PFSK-1 (cell line): ENCODE measurements at regions not wholly inside any gene's neighbourhood (a gene's known extent, or its start where the extent isn't known, plus 50 kb on each side); places are given as distances from the start of the nearest gene placed in this dataset.

Source experiments
- FOXP2 ChIP-seq: optimal IDR thresholded peaks from 2 replicates; pipeline ENCODE3; 2011; ENCODE audit warnings: borderline replicate concordance, control low read depth, inconsistent platforms; ENCODE audit not compliant: insufficient read depth; ENCODE audit errors: extremely low read length, extremely low read depth
- POLR2AphosphoS5 ChIP-seq: IDR thresholded peaks from 2 replicates; pipeline ENCODE4 v1.6.1; 2012; ENCODE audit warnings: low read depth, mild to moderate bottlenecking, control low read depth, low read length, moderate library complexity
- REST ChIP-seq, 2 experiments: IDR thresholded peaks; 2 replicates each; pipeline versions ENCODE4 v1.6.1 to v1.8.0; 2011 to 2012; ENCODE audit warnings: low read depth in 2 of 2, low read length in 2 of 2, control low read depth in 1 of 2, inconsistent platforms in 1 of 2, mild to moderate bottlenecking in 1 of 2, moderate library complexity in 1 of 2; ENCODE audit not compliant: insufficient read depth in 1 of 2
- SIN3A ChIP-seq: IDR thresholded peaks from 2 replicates; pipeline ENCODE4 v1.6.1; 2012; ENCODE audit warnings: mild to moderate bottlenecking, low read length, moderate library complexity, borderline replicate concordance; ENCODE audit not compliant: insufficient read depth
- TAF1 ChIP-seq: IDR thresholded peaks from 2 replicates; pipeline ENCODE4 v1.6.1; 2012; ENCODE audit warnings: low read length, control low read depth, borderline replicate concordance; ENCODE audit not compliant: insufficient read depth

- TF ChIP-seq FOXP2 (no peak), SIN3A (no peak), REST (IDR thresholded peaks at IDR 0.05; ENCODE audit: insufficient read depth in 1 of 2, low read depth in 2 of 2, low read length in 2 of 2) (no peak), POLR2AphosphoS5 (no peak), TAF1 (no peak)
These were observed 176.3 kb upstream of the ZBTB20 start for GRCh38 chr3:115323380-115323779.

DNA sequence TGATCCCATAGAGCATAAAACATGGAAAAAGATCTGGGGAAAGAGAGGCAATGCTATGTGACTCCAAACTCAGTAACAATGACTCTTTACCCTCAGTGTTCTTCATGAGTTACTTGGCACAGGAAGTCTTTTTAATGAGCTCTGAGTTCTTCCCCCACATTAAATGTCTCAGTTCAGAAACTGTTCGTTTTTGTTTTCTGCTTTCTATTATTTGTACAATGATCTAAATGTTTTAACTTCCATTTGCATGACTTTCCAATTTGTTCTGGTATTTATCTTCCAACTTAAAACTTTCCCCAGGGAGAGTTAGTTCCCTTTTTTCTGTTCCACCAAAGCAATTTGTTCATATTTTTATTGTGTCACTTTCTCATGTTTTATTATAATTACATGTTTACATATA is 177.0 kb upstream of the ZBTB20 start:
- TF ChIP-seq POLR2AphosphoS5 = no peak
- TF ChIP-seq REST (IDR thresholded peaks at IDR 0.05; ENCODE audit: insufficient read depth in 1 of 2, low read depth in 2 of 2, low read length in 2 of 2) = no peak
- TF ChIP-seq SIN3A = no peak
- no peak for TF ChIP-seq FOXP2
- TF ChIP-seq TAF1 = no peak

DNA sequence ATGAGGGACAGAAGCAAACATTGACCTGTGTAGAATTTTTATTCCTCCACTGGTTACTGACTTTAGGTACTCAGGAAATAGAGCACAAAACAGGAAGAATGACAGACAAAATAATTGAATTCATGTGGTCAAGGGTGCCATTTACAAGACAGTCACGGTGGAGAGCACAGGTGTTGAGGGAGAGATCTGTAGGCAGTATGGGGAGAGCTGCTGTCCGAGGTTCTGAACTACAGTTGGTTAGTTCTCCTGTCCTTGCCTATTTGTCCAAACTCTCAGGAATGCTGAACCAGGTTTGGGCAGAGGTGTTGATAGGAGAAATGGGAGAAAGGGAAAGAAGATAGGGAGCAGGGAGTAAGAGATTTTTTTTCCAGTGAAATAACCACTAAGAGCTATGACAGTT is 178.5 kb upstream of the ZBTB20 start:
- no peak for TF ChIP-seq POLR2AphosphoS5
- TF ChIP-seq SIN3A = peak; percentile 61; the same call in 1 of the 2 replicates
- peak; percentile 95 to 100 for TF ChIP-seq REST (IDR thresholded peaks at IDR 0.05; ENCODE audit: insufficient read depth in 1 of 2, low read depth in 2 of 2, low read length in 2 of 2)
- TF ChIP-seq FOXP2 = no peak

DNA sequence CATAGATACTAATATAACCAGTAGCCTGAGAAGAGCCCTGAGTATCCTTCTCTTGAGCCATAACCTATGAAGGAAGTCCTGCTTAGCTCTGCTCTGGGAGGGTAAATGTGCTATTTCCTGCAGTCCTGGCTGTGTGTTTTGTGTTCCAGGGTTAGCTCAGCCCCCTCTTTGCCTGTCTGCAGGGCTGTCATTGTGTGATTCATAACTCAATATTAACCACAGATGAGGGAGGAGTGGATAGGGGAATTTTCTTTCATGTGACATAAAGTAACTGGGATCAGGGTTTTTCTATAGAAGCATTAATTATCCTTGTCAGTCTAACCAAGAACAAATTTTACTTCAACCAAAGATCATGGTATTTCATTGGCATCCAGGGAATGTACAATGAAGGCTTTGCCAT is 183.3 kb upstream of the ZBTB20 start:
- peak in 1 of 2 experiments; percentile 58; a peak in 2 of 4 replicates for TF ChIP-seq REST (IDR thresholded peaks at IDR 0.05; ENCODE audit: insufficient read depth in 1 of 2, low read depth in 2 of 2, low read length in 2 of 2)
- TF ChIP-seq POLR2AphosphoS5 = no peak
- peak; percentile 42 for TF ChIP-seq FOXP2
- TF ChIP-seq SIN3A = peak; percentile 39; the same call in 1 of the 2 replicates

DNA sequence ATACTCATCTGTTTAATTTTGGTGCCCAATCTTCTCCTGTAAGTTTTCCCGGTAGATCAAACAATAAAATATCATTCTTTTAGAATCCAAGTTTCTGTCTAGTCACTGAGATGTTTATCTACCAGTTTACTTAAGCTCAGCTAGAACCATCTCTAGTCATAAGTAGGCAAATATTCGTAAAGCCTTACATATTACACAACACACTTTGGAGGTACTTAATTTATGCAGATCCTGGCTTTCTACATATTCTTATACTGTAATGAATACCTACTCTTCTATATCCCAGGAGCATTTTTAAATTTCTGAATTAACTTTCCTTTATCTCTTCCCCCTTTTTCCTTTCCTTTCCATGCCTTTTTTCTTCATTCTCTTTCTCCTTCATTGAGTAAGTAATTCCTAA is 185.9 kb upstream of the ZBTB20 start:
- TF ChIP-seq FOXP2 = no peak
- TF ChIP-seq REST (IDR thresholded peaks at IDR 0.05; ENCODE audit: insufficient read depth in 1 of 2, low read depth in 2 of 2, low read length in 2 of 2) = no peak
- no peak for TF ChIP-seq POLR2AphosphoS5
- no peak for TF ChIP-seq TAF1
- TF ChIP-seq SIN3A = no peak
